GM08714 (cell line): ENCODE measurements at regions not wholly inside any gene's neighbourhood (a gene's known extent, or its start where the extent isn't known, plus 50 kb on each side); places are given as distances from the start of the nearest gene placed in this dataset.

Experiments used
- H3K4me3 ChIP-seq: fragments of 200-500 bp; sonication (Bioruptor generic); 2 replicates; pipeline ENCODE4 v1.5.1; 2014; ENCODE audit warnings: mild to moderate bottlenecking, low read length, inconsistent platforms
- ZNF274 ChIP-seq: IDR thresholded peaks from 2 replicates; pipeline ENCODE4 v1.6.1; 2012; ENCODE audit warnings: mild to moderate bottlenecking, low read depth, low read length

DNA sequence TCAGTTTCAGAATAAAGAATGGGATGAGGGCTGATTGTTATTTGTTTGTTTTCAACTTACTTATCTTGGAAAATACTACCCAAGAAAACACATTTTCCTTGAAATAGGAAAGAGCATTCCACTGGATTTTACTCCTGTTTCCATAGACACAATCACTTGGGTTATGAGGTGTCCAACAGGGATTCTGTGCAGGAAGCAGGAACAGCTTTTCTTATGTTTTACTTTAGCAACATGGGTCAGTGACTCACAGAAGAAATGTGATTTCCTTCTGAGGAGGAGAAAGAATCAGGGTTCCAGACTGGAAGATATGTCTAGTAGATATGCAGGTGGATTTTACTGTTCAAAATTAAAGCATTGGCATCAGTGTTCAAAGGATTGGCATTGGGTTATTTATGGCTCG is 180.8 kb upstream of the GPC6 start:
- TF ChIP-seq ZNF274, result no peak
- no peak overlapping the region for H3K4me3 ChIP-seq

DNA sequence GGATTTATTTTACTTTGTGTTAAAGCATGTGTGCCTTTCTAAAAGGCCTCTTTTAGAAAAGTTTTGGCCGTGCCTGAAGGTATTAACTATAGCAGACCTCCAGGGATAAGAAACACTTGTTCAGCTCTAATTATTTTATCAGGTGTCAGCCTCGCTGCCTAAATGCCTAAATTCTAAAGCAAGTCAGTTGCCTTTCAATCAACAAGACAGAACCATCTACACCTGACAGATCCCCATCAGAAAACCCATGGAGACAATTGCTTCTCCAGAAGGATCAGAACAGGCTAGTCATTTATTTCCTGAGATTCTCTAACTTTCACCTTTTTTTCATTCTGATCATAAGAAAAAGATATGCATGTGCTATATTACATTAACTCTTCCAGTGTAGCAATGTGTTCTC is 171.4 kb upstream of the GPC6 start:
- H3K4me3 ChIP-seq, result no peak overlapping the region
- TF ChIP-seq ZNF274, result no peak

DNA sequence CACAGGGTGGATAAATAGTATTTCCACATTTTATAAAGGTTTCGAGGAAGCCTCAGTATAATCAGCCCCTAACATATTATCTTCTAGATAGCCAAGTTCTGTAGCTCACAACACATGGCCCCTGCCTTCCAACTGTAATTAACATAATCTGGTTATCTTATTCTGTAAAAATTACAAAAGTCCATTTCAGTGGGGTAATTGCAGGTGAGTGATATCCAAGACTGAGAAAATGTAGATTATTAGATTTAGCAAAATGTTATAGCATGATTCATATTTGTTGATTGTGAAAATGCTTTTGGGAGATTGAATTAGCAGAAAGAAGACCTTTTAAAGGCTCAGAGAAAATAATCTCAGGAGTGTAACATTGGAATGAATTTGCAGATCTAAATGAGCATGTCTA is 168.3 kb upstream of the GPC6 start:
- H3K4me3 ChIP-seq, result no peak overlapping the region
- TF ChIP-seq ZNF274, result no peak

DNA sequence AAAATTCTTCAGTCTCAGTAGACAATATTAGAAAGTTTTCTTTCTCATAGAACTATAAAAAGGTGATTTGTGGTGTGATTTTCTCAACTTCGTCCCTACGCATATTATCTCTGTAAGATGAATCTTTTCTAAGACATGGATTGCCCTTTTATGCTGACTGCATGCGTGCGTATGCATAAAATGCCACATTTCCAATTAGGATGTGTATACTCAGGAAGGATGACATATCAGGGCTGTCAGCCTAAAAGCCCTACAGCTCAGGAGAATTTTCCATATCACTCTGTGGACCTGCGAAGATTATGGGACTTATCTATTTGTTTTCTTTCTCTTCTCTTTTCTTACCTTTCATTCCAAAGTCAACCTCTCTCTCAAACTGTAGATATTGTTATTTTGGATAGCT is 166.5 kb upstream of the GPC6 start:
- TF ChIP-seq ZNF274, result no peak
- no peak overlapping the region for H3K4me3 ChIP-seq

DNA sequence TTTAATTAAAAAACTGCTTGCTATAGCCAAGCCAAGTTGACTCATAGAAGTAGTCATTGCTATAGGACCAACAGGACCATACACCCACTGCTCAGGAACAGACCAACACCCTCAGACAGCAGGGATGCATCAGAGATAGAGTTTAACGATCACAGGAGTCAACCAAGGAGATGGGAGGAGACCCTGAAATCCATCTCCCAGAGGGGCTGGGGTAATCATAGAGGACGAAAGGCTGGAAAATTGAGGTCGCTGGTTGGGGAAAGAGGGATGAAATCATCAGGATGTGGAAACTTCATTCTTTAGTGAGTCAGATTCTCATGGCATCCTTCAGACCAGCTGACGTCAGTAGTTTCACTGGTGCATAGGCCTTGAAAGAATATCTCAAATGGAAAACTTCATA is 160.4 kb upstream of the GPC6 start:
- no peak overlapping the region for H3K4me3 ChIP-seq
- no peak for TF ChIP-seq ZNF274

DNA sequence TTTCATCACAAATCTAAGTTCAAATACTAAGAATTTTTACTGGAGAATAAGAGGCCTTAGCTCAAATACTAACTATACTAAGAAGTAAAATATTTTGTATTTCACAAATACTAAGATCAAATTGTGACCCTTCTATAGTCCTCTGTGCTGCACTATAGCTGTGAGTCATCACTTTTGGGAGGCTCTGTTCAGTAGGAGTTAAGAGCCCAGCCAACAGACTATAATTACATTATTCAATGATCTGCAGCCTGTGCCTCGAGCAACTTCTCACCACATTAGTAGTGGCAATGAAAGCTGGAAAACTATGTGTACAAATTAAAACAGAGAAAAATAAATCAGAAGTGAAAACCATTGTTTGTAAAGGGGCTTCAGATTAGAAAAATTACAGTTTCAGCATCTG is 147.3 kb upstream of the GPC6 start:
- H3K4me3 ChIP-seq, result no peak overlapping the region
- no peak for TF ChIP-seq ZNF274

DNA sequence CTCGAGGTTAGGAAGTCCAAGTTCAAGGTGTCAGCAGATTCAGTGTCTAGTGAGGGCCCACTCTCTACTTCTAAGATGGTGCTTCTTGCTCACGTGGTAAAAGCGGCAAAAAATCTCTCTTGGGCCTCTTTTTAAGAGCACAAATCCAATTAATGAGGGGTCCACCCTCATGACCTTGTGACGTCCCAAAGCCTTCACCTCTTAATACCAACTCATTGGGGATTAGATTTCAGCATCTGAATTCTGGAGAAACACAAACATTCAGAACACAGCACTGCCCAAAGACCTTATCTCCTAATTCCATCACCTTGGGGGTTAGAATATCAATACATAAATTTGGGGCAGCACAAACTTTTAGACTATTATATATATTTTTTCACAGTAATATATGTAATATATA is 146.4 kb upstream of the GPC6 start:
- no peak for TF ChIP-seq ZNF274
- no peak overlapping the region for H3K4me3 ChIP-seq

DNA sequence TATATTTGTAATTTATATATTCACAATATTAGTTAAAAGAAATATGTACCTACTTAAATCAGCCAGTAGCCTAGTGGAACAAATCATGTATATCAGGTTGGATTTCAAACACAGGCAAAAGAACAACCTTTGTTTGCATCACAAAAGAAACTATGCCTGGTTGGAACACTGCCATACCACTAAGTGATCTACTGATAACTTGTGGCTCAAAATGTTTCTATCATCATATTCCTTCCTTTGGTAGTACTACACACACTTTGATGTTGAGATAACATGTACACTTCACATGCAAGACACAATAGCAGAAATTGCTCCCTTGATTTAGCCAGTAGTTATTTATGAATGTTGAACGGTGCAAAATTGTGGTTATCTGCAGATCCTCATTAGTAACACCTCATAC is 146.0 kb upstream of the GPC6 start:
- no peak for TF ChIP-seq ZNF274
- no peak overlapping the region for H3K4me3 ChIP-seq

DNA sequence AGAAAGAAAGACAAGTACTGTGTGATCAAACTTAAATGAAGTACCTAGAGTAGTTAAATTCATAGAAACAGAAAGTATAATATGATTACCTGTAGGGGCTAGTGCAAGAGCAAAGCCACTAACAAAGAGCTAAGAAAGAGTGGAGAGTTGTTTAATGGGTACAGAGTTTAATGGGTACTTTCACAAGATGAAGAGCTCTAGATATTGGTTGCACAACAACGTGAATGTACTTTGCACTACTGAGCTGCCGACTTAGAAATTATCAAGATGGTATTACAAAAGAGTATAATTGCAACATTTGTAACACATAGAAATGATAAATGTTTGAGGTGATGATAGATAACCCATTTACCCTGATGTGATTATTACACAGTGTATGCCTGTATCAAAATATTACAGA is 140.3 kb upstream of the GPC6 start:
- H3K4me3 ChIP-seq, result no peak overlapping the region
- no peak for TF ChIP-seq ZNF274

DNA sequence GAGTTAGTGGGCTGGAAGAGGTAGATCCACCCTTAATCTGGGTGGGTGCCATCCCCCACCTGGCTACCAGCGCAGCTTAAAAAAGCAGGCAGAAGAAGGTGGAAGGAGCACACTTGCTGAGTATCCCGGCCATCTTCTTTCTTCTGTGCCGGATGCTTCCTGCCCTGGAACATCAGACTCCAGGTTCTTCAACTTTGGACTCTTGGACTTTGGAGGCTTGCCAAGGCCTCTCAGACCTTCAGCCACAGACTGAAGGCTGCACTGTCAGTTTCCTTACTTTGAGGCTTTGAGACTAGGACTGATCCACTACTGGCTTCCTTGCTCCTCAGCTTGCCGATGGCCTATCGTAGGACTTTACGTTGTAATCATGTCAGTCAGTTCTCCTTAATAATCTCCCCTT is 127.6 kb upstream of the GPC6 start:
- no peak for TF ChIP-seq ZNF274
- no peak overlapping the region for H3K4me3 ChIP-seq

DNA sequence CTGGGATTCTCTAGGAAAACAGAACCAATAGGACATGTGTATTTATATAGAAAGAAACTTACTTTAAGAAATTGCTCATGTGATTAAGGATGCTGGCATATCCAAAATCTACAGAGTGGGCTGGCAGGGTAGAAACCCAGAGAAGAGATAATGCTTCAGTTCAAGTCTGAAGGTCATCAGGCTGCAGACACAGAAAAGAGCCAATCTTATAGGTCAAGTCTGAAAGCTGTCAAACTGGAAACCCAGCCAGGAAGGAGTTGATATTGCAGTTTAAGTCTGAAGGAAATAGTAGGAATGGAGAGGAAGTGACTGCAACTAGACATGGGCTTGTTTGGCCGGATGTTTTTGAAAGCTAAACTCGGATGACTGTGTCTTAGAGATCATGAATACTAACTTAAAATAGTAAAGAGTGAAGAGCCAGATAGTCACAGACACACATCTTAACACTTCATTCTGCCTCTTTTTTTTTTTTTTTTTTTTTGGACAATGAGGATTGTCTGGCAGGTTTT is 125.3 kb upstream of the GPC6 start:
- no peak overlapping the region for H3K4me3 ChIP-seq
- no peak for TF ChIP-seq ZNF274

DNA sequence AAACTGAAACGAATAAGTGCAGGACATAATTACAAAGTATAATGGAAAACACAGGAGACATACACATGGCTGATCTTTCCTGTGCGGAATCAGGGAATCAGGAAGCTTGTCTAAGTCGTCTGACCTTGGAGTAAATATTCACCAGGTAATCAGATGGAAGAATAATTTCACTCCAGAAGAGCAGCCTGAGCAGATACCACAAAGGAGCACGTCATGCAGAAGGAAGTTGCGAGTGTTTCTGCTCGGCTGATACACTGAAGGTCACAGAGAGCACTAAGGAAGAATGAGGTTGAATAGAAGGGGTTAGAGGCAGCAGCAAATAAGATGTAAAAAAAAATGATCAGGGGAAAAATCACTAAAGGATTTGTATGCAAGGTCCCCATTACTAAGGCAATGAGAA is 122.3 kb upstream of the GPC6 start:
- TF ChIP-seq ZNF274, result no peak
- no peak overlapping the region for H3K4me3 ChIP-seq

DNA sequence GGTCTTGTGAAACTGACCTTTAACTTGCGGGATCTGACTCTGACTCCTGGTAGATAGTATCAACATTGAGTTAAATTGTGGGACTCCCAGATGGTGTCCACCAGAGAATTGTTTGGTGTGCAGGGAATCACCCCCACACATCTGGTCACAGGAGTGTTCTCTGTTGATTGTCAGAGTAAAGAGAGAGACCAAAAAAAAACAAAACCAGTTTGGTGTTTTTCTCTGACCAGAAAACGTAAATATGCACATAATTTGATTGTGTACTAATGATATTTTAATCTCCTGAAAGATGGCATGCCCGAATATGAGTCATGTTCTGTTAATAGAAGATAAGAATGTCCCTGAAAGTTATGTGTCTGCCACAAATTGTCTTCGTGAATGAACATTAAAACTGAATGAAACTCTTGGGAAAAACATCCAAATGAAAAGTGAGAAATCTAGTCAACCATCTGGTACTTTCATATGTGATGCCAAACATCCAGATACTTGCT is 118.5 kb upstream of the GPC6 start:
- no peak for TF ChIP-seq ZNF274

DNA sequence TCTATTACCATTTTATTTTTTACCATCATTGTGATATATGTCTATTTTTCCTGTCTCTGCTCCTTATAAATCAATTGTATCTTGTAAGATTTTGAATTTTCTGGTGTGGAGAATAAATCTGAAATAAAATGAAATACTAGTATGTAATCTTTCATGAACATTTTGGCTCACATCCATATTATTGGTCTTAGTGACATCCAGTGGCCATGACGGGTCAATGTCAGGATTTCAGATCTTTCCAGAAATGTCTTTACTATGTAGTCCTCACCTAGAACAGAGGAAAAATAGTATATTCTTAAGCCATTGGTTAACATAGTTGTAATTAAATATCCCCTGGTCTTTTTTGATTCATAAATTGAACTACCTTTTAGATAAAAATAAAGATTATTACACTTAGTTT is 109.8 kb upstream of the GPC6 start:
- no peak overlapping the region for H3K4me3 ChIP-seq
- TF ChIP-seq ZNF274, result no peak

More for the DNA sequence above, 118.5 kb upstream of the GPC6 start:
- no peak overlapping the region for H3K4me3 ChIP-seq

DNA sequence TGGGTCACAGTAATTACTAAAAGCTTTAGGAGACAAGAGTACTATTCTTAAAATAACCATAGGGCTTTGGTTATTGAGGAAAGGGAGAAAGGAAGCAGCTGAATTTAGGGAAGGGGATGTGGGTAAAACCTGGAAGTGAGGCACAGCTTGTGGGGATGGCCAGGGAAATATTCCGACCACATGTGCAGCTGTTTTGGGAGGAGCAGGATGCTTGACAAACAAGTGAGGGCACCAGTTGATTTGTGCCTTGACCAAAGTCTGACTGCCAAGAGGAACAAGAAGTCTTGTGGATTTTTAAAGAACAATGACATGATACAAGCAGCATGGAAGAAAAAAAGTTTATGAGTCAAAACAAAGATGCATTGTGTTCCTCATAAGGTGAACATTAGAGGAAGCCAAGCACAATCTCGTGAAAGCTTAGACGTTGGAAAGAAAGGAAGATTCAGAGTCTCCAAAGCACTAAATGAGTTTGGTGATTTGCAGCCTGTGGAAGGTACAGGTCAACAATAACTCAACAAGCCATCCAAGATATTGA is 108.5 kb upstream of the GPC6 start:
- no peak for TF ChIP-seq ZNF274
- no peak overlapping the region for H3K4me3 ChIP-seq

DNA sequence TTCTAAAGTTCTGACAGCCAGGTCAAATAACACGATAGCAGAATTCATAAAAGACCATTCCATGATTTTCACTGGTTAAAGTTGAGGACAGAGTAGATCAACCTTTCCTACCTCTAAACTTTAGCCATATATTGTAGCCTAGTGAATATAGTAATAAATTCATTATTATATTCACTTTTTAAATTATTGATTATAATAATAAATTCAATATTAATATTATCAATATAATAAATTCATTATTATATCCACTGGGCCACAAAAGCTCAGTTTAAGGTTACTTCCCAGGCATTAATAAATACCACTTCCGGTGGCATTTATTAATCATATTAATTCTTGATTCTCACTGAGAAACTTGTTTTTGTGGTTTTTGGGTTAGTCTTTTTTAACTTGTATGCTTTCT is 85.7 kb upstream of the GPC6 start:
- no peak for TF ChIP-seq ZNF274
- no peak overlapping the region for H3K4me3 ChIP-seq
